Activated CD4-positive, alpha-beta T cell treated with anti-CD3 and anti-CD28 coated beads for 48 hours (primary cell): ENCODE measurements at regions not wholly inside any gene's neighbourhood (a gene's known extent, or its start where the extent isn't known, plus 50 kb on each side); places are given as distances from the start of the nearest gene placed in this dataset.

Experiments used
- DNase-seq: peaks from one replicate; pipeline ENCODE4 v3.0.0-alpha.2; 2020

- no peak for DNase-seq
These were observed 56.2 kb upstream of the PEX5L start for GRCh38 chr3:180092889-180093288.

DNA sequence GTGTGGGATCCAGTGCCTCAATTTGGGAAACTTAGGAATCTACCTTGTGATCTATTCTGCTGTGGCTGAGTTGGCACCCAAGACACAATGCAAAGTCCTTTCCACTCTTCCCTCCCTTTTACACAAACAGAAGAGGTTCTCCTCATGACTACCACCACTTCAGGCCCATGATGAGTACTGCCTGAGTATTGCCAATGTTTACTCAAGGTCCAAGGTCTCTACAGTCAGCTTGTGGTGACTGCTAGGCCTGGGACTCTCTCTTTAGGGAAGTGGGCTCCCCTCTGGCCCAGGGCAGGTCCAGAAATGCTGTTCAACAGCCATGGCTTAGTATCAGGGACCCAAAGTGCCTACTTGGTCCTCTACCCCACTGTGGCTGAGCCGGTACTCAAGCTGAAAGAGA, 56.8 kb upstream of the PEX5L start:
- DNase-seq: no peak

GRCh38 chr3:180097626-180098025, 60.9 kb upstream of the PEX5L start:
- DNase-seq: no peak

- no peak for DNase-seq
These were observed 65.4 kb upstream of the PEX5L start for GRCh38 chr3:180102134-180102533.

- DNase-seq: no peak
These were observed 65.9 kb upstream of the PEX5L start for GRCh38 chr3:180102604-180103003.

DNA sequence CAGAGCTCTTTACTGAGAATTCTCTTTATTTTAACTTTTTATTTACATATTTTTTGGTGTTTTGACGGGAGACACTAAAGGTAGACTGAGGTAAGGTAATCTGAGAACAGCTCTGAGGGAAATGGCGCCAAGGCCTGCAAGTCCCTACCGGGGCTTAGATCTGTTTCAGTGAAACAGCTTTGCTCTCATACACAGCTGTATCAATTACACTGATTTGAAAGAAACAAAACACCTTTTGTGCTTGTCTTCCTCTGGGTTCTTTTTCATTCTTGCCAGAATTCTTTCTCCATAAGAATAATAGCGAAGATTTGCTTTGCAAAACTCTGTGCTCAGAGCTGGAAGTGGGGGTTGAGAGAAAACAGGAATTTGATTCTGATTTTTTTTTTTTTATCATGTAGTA, 79.5 kb upstream of the PEX5L start:
- no peak for DNase-seq

DNA sequence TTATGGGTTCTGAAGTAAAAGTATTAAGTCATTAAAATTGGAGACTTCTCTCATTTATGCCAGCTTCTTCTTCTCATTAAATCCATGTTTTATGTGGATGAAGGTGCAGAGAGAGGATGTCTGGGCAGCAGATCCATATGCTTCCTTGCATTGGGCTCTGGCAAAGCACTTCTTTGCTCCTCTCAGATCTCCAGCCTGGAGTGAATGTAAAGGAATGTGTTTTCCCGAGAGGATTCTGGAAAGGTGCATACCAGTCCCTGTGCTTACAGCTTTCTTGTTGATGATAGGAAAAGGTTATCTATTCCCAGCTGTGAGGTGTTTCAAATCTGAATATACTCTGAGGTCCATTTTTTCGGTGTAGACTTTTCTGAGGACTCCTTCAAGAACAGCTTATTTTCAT, 79.9 kb upstream of the PEX5L start:
- DNase-seq: no peak

- DNase-seq: no peak
These were observed 80.8 kb upstream of the PEX5L start for GRCh38 chr3:180117381-180118163.

- no peak for DNase-seq
These were observed 82.8 kb upstream of the PEX5L start for GRCh38 chr3:180119567-180119966.

DNA sequence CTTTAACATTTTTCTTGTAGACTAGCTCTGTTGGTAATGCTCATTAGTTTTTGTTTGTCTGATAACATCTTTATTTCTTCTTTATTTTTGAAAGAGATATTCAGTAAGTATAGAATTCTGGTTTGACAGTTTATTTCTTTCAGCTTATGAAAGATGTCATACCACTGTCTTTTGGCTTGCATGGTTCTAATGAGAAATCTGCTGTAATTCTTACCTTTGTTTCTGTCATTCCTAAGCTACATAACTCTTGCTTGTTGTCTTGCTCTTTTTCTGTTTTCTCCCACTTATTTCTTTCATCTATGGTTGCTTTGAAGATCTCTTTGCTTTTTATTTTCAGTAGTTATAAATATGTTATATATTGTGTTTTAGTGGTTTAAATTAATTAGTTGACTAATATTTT, 87.2 kb upstream of the PEX5L start:
- no peak for DNase-seq

GRCh38 chr3:180131169-180131568, 94.4 kb upstream of the PEX5L start:
- no peak for DNase-seq

GRCh38 chr3:180135101-180135500, 98.4 kb upstream of the PEX5L start:
- DNase-seq: no peak

- DNase-seq: no peak
These were observed 102.1 kb upstream of the PEX5L start for GRCh38 chr3:180138871-180139270.

- no peak for DNase-seq
These were observed 105.3 kb upstream of the PEX5L start for GRCh38 chr3:180142041-180142440.

GRCh38 chr3:180142472-180142871, 105.7 kb upstream of the PEX5L start:
- DNase-seq: no peak

- no peak for DNase-seq
These were observed 125.0 kb upstream of the PEX5L start for GRCh38 chr3:180161770-180162169.

DNA sequence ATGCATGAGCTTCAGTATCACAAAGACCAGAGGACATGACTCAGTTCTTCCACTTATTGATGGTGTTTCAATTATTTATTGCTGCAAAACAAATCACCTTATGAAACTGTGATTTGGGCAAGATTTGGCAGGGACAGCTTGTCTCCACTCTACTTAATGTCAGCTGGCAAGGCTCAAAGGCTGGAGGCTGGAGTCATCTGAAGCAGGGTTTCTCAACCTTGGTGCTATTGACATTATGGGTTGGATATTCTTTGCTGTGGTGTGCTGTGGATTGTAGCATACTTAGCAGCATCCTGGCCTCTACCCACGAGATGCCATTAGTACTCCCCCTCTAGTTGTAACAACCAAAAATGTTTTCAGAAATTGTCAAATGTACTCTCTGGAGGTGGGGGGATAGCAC, 138.8 kb upstream of the PEX5L start:
- DNase-seq: no peak

DNA sequence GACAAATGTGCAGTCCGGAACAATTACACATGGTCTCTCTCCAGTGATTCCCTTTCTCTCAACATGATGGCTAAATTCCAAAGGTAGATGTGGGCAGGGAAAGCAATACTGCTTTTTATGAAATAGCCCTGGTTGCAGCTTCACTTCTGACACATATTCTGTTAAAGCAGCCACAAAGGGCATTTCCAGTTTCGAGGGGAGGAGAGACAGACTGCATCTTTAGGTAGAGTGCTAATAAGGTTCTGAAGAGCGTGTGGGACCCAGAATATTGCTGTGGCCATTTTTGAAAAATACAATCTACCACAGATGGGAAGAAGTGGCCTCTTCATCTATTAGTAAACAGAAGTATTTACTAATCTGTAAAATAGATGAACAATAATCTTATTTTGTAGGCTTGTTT, 139.3 kb upstream of the PEX5L start:
- DNase-seq: no peak

GRCh38 chr3:180177255-180177654, 140.5 kb upstream of the PEX5L start:
- no peak for DNase-seq

DNA sequence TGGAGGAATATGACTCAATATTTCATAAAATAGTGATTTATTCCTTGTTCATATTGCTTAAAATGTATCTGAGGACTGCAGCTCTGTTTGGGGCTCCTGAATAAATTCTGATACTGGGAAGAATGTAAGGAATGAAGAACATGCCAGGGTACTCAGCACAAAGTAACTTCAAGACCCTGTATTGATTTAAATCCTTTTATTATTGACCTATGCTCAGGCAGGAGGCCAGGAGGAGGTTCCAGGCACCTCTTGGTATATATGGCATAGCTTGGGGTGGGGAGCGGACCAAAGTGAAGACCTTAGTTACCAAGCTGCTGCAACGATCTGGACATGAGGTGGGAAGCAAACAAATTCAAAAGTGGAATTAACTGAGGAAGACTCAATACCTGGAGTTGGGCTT, 142.8 kb upstream of the PEX5L start:
- DNase-seq: no peak

- no peak for DNase-seq
These were observed 144.1 kb upstream of the PEX5L start for GRCh38 chr3:180180795-180181194.

GRCh38 chr3:180181387-180181786, 144.7 kb upstream of the PEX5L start:
- no peak for DNase-seq

GRCh38 chr3:180183346-180183745, 146.6 kb upstream of the PEX5L start:
- no peak for DNase-seq

DNA sequence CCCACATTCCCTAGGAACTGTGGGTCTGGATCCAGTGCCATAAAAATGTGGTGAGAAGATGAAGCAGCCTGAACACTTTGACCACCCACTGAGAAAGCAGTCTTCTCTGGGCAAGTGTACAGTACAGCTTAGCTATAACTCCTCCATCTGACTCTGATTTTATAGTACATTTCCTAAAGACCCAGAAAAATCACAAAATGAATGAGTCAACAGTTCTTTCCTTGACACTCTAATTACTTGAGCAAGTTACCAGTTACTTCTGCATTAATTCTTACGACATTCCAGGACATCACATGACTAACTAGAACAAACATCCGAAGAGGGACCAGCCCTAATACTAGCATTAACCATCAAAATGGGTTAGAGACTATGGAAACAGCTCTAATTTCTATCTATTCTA, 148.1 kb upstream of the PEX5L start:
- DNase-seq: no peak

GRCh38 chr3:180185650-180186049, 148.9 kb upstream of the PEX5L start:
- DNase-seq: no peak
